HG03025 (cell line): ENCODE measurements at regions not wholly inside any gene's neighbourhood (a gene's known extent, or its start where the extent isn't known, plus 50 kb on each side); places are given as distances from the start of the nearest gene placed in this dataset.

ENCODE experiments used
- ATAC-seq: cut with Tn5 transposase; IDR thresholded peaks from one replicate; pipeline ENCODE4 v1.9.1; 2021; ENCODE audit warnings: mild to moderate bottlenecking, moderate library complexity; ENCODE audit not compliant: unreplicated experiment, low FRiP score

- no peak for ATAC-seq
These were observed 321.0 kb upstream of the HSF2 start for GRCh38 chr6:122078481-122078880.

- no peak for ATAC-seq
These were observed 319.5 kb upstream of the HSF2 start for GRCh38 chr6:122079916-122080315.

GRCh38 chr6:122081921-122082320 is 317.5 kb upstream of the HSF2 start:
- ATAC-seq = no peak

GRCh38 chr6:122082370-122082769 is 317.1 kb upstream of the HSF2 start:
- ATAC-seq = no peak

- ATAC-seq = no peak
These were observed 307.1 kb upstream of the HSF2 start for GRCh38 chr6:122092366-122092765.

- no peak for ATAC-seq
These were observed 301.2 kb upstream of the HSF2 start for GRCh38 chr6:122098201-122098678.

- ATAC-seq = no peak
These were observed 297.4 kb upstream of the HSF2 start for GRCh38 chr6:122102026-122102425.

- no peak for ATAC-seq
These were observed 292.1 kb upstream of the HSF2 start for GRCh38 chr6:122107256-122107852.

GRCh38 chr6:122109075-122109474 is 290.4 kb upstream of the HSF2 start:
- no peak for ATAC-seq

- no peak for ATAC-seq
These were observed 284.7 kb upstream of the HSF2 start for GRCh38 chr6:122114717-122115116.

GRCh38 chr6:122116119-122116834 is 283.2 kb upstream of the HSF2 start:
- ATAC-seq = no peak

- ATAC-seq = no peak
These were observed 282.4 kb upstream of the HSF2 start for GRCh38 chr6:122116835-122117627.

GRCh38 chr6:122118945-122119506 is 280.4 kb upstream of the HSF2 start:
- no peak for ATAC-seq

- ATAC-seq = no peak
These were observed 277.2 kb upstream of the HSF2 start for GRCh38 chr6:122122202-122122601.

- no peak for ATAC-seq
These were observed 276.8 kb upstream of the HSF2 start for GRCh38 chr6:122122686-122123085.

GRCh38 chr6:122124908-122125307 is 274.5 kb upstream of the HSF2 start:
- no peak for ATAC-seq

- no peak for ATAC-seq
These were observed 272.6 kb upstream of the HSF2 start for GRCh38 chr6:122126894-122127293.

GRCh38 chr6:122128445-122128844 is 271.0 kb upstream of the HSF2 start:
- no peak for ATAC-seq

- ATAC-seq = no peak
These were observed 270.0 kb upstream of the HSF2 start for GRCh38 chr6:122129313-122130025.

GRCh38 chr6:122130026-122130348 is 269.5 kb upstream of the HSF2 start:
- ATAC-seq = no peak

- ATAC-seq = no peak
These were observed 268.9 kb upstream of the HSF2 start for GRCh38 chr6:122130518-122130917.
